ENCODE measurements at regions not wholly inside any gene's neighbourhood (a gene's known extent, or its start where the extent isn't known, plus 50 kb on each side); places are given as distances from the start of the nearest gene placed in this dataset.

GRCh38 chrX:42902513-42902912 is 124.5 kb upstream of the PPP1R2C start:
- Histone ChIP-seq H4K20me1 (ENCODE audit: insufficient read depth, low read length) (no peaks in the 10 kb centered on the region), H3K27ac (ENCODE audit: low read length) (no peak overlapping the region), H3K27me3 (ENCODE audit: low read depth, low read length) (no peaks in the 10 kb centered on the region), H3K36me3 (replicated peaks; ENCODE audit: low read depth, low read length) (no peaks in the 10 kb centered on the region), H2AFZ (ENCODE audit: low read depth, low read length) (no peak overlapping the region), H3K4me1 (ENCODE audit: low read length) (no peaks in the 10 kb centered on the region), H3K4me2 (ENCODE audit: low read length) (no peak overlapping the region), H3K9me3 (ENCODE audit: insufficient read depth, low read length) (no peaks in the 10 kb centered on the region), H3K9ac (ENCODE audit: low read length) (no peak overlapping the region), H3K4me3 (ENCODE audit: low read length) (no peak overlapping the region), H3K79me2 (ENCODE audit: low read length) (no peaks in the 10 kb centered on the region)
- TF ChIP-seq CTCF (IDR thresholded peaks at IDR 0.05; ENCODE audit: low read depth, low read length) (no peak), EZH2phosphoT487 (IDR thresholded peaks at IDR 0.05; ENCODE audit: low read depth) (no peak)

GRCh38 chrX:42920752-42921151 is 142.8 kb upstream of the PPP1R2C start:
- Histone ChIP-seq H3K79me2 (ENCODE audit: low read length) (no peaks in the 10 kb centered on the region), H2AFZ (ENCODE audit: low read depth, low read length) (no peak overlapping the region), H3K4me1 (ENCODE audit: low read length) (no peaks in the 10 kb centered on the region), H3K9ac (ENCODE audit: low read length) (no peak overlapping the region), H3K36me3 (replicated peaks; ENCODE audit: low read depth, low read length) (no peaks in the 10 kb centered on the region), H3K27me3 (ENCODE audit: low read depth, low read length) (no peaks in the 10 kb centered on the region), H3K4me3 (ENCODE audit: low read length) (no peak overlapping the region), H3K9me3 (ENCODE audit: insufficient read depth, low read length) (no peaks in the 10 kb centered on the region), H3K27ac (ENCODE audit: low read length) (no peak overlapping the region), H4K20me1 (ENCODE audit: insufficient read depth, low read length) (no peaks in the 10 kb centered on the region), H3K4me2 (ENCODE audit: low read length) (no peak overlapping the region)
- TF ChIP-seq CTCF (IDR thresholded peaks at IDR 0.05; ENCODE audit: low read depth, low read length) (no peak), EZH2phosphoT487 (IDR thresholded peaks at IDR 0.05; ENCODE audit: low read depth) (no peak)

GRCh38 chrX:42930071-42930470 is 152.1 kb upstream of the PPP1R2C start:
- Histone ChIP-seq H3K36me3 (replicated peaks; ENCODE audit: low read depth, low read length) (no peaks in the 10 kb centered on the region), H3K9ac (ENCODE audit: low read length) (no peak overlapping the region), H3K4me1 (ENCODE audit: low read length) (peaks cover 14% of the 10 kb centered on the region), H2AFZ (ENCODE audit: low read depth, low read length) (no peak overlapping the region), H3K79me2 (ENCODE audit: low read length) (no peaks in the 10 kb centered on the region), H3K4me3 (ENCODE audit: low read length) (no peak overlapping the region), H3K4me2 (ENCODE audit: low read length) (no peak overlapping the region), H3K27me3 (ENCODE audit: low read depth, low read length) (no peaks in the 10 kb centered on the region), H3K9me3 (ENCODE audit: insufficient read depth, low read length) (no peaks in the 10 kb centered on the region), H3K27ac (ENCODE audit: low read length) (no peak overlapping the region), H4K20me1 (ENCODE audit: insufficient read depth, low read length) (no peaks in the 10 kb centered on the region)
- TF ChIP-seq EZH2phosphoT487 (IDR thresholded peaks at IDR 0.05; ENCODE audit: low read depth) (no peak), CTCF (IDR thresholded peaks at IDR 0.05; ENCODE audit: low read depth, low read length) (no peak)

- no peak overlapping the region for H2AFZ ChIP-seq (ENCODE audit: low read depth, low read length)
- no peaks in the 10 kb centered on the region for H4K20me1 ChIP-seq (ENCODE audit: insufficient read depth, low read length)
- TF ChIP-seq CTCF (IDR thresholded peaks at IDR 0.05; ENCODE audit: low read depth, low read length) (no peak), EZH2phosphoT487 (IDR thresholded peaks at IDR 0.05; ENCODE audit: low read depth) (no peak)
- H3K4me2 ChIP-seq (ENCODE audit: low read length): no peak overlapping the region
- no peaks in the 10 kb centered on the region for H3K36me3 ChIP-seq (replicated peaks; ENCODE audit: low read depth, low read length)
- H3K9me3 ChIP-seq (ENCODE audit: insufficient read depth, low read length): no peaks in the 10 kb centered on the region
- no peaks in the 10 kb centered on the region for H3K79me2 ChIP-seq (ENCODE audit: low read length)
- H3K9ac ChIP-seq (ENCODE audit: low read length): no peak overlapping the region
- peaks cover 14% of the 10 kb centered on the region for H3K4me1 ChIP-seq (ENCODE audit: low read length)
- no peak overlapping the region for H3K4me3 ChIP-seq (ENCODE audit: low read length)
- H3K27me3 ChIP-seq (ENCODE audit: low read depth, low read length): no peaks in the 10 kb centered on the region
- H3K27ac ChIP-seq (ENCODE audit: low read length): no peak overlapping the region
These were observed 153.0 kb upstream of the PPP1R2C start for GRCh38 chrX:42930951-42931350.
